HS-5 (cell line): ENCODE measurements at regions not wholly inside any gene's neighbourhood (a gene's known extent, or its start where the extent isn't known, plus 50 kb on each side); places are given as distances from the start of the nearest gene placed in this dataset.
"Not testable (repeated sequence)": the region's sequence is repeated elsewhere in the genome, so short reads cannot be mapped to it uniquely, and the experiment has no call there.

Experiments
- DNase-seq: peaks from one replicate; pipeline ENCODE4 v3.0.0-alpha.2; 2012; ENCODE audit warnings: low read depth

GRCh38 chr1:14260480-14260879, 338.0 kb upstream of the KAZN start:
- DNase-seq = no peak

GRCh38 chr1:14261395-14261794, 337.1 kb upstream of the KAZN start:
- no peak for DNase-seq

GRCh38 chr1:14262637-14263036, 335.8 kb upstream of the KAZN start:
- DNase-seq = no peak

DNA sequence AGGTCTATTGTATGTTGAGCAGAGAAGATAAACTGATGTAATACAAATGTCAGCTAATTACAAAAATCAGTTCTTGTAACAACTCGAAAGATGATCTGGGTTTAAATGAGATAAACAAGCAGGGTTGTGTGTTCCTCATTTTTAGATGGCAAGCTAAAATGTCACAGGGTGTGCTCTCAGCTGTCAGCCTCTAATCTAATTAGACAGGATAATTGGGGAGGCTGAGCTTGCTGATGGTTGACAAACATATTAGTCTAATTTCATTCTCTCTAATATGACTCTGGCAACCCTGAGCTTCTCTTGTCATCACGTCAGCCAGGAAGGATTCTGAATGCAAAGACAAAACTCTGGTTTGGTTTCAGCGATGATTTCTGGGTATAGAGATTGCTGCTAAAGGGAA, 335.3 kb upstream of the KAZN start:
- DNase-seq = no peak

GRCh38 chr1:14263671-14264070, 334.8 kb upstream of the KAZN start:
- no peak for DNase-seq

- DNase-seq = no peak
Observed at GRCh38 chr1:14265495-14265894, 333.0 kb upstream of the KAZN start.

DNA sequence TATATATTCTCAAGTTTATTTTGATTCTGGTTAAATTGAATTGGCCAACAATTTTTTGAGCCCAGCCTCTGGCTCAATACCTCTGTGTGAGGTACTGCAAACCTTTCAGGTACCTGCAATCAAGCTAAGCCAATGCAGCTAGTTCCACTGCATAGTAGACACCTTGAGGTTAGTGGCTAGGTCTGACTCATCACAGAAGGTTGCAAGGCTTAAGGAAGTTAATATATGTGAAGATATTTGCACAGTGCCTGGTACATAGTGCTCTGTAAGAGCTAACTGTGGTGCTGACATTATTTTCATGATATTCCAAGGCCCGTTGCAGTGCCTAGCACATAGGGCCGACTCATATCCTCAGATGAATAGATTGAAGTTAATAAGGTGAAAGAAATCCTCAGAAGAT, 330.5 kb upstream of the KAZN start:
- no peak for DNase-seq

- no peak for DNase-seq
Observed at GRCh38 chr1:14270821-14271220, 327.7 kb upstream of the KAZN start.

GRCh38 chr1:14273811-14274210, 324.7 kb upstream of the KAZN start:
- no peak for DNase-seq

DNA sequence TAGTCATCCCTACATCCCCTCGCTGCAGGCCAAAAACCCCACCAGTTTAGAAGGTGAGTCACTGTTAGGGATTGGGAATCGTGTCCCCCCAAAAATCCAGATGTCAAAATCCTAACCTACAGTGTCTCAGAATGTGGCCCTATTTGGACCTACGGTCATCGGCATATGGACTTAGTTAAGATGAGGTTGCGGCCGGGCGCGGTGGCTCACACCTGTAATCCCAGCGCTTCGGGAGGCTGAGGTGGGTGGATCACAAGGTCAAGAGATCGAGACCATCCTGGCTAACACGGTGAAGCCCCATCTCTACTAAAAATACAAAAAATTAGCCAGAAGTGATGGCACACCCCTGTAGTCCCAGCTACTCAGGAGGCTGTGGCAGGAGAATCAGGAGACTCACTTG, 318.6 kb upstream of the KAZN start:
- not testable (repeated sequence) for DNase-seq

DNA sequence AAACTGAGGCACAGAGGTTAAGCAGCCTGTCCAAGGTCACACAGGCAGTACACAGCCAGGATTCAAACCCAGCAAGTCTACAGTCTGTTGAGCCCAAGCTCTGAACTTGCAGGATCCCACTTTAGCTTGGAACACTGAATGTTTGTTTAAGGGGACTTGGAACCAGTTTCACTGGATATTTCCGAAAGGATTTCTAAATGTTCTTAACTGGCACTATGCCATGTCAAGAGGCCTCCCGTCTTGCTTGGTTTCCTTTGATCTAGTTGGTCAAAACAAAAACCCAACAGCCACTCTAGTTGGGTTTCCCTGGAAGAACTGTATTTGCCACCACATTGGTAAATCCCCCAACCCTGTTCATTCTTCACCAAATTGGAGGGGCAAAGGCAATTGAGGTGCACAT, 317.6 kb upstream of the KAZN start:
- no peak for DNase-seq

- DNase-seq = no peak
Observed at GRCh38 chr1:14281412-14281811, 317.1 kb upstream of the KAZN start.

- no peak for DNase-seq
Observed at GRCh38 chr1:14282707-14283106, 315.8 kb upstream of the KAZN start.

- no peak for DNase-seq
Observed at GRCh38 chr1:14285238-14285637, 313.2 kb upstream of the KAZN start.

DNA sequence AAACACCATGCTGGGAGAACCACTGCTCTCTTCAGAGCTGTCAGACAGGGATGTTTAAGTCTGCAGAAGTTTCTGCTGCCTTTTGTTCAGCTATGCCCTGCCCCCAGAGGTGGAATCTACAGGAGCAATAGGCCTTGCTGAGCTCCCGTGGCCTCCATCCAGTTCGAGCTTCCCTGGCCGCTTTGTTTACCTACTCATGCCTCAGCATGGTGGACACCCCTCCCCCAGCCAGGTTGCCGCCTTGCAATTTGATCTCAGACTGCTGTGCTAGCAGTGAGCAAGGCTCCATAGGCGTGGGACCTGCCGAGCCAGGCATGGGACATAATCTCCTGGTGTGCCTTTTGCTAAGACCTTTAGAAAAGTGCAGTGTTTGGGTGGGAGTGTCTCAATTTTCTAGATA, 307.3 kb upstream of the KAZN start:
- DNase-seq = not testable (repeated sequence)

DNA sequence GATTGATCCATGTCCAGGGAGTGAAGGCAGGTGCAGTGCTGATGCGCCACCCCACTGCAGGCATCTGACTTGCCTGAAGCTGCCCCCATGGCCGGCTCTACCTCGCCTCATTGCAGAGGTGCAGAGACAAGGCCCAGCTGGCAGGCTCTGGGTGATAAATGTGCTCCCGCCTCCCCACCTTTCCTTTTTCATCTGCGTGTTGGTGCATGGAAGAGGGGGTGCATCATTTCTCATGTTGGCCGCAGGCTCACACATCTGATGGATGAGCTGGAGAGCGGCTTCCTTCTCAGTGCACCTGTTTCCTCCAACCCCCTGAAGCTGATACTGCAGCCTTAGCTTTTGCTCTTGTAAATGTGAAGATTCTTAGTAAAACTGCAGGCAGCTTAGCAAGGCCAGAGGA, 306.0 kb upstream of the KAZN start:
- DNase-seq = no peak

DNA sequence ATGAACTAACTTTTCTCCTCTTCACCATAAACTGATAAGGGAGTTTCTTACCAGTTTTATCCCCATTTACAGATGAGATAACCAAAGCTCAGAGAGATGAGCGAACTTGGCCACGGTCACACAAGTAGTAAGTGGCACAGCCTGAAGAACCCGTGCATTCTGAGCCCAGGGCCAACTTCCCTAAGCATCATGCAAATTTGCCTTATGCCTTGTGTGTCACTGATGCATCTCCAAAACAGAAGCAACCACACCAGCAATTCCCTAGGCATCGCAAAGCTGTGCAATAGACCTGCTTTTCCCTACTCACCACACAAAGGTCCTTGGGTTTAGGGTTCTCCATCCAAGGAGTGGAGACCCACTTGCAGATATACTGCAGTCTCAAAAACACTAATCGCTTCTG, 304.5 kb upstream of the KAZN start:
- DNase-seq = no peak

DNA sequence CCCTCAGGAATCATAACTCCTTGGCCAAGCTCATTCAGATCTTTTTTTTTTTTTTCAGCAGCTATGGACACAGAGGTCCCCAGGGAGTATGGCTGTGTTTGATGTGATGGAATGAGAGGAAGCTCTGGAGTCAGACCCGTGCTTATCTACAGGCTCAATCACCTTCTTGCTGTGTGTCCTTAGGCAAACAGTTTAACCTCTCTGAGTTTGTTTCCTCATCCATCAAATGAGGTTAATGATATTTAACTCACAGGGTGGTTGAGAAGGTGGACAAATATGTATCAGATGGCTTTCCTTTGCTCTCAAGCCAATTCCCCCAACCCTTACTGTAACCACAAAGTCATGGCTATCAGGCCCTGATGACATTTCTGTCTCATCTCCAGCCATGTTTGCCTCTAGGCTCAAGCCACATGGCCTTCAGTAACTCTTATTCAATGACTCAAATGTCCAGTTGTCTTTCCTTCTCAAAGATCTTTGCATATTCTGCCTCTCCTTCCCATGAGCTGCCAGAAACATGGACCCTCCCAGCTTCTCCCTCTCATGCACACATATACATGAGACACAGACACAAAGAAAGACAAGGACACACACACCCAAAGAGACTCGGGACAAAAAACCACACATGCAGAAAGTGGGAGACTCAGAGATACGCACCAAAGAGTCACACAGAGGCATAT, 303.5 kb upstream of the KAZN start:
- DNase-seq = no peak

- peak; percentile 53 for DNase-seq
Observed at GRCh38 chr1:14296795-14297194, 301.7 kb upstream of the KAZN start.

- no peak for DNase-seq
Observed at GRCh38 chr1:14297356-14297755, 301.1 kb upstream of the KAZN start.

GRCh38 chr1:14298806-14299205, 299.7 kb upstream of the KAZN start:
- DNase-seq = no peak

DNA sequence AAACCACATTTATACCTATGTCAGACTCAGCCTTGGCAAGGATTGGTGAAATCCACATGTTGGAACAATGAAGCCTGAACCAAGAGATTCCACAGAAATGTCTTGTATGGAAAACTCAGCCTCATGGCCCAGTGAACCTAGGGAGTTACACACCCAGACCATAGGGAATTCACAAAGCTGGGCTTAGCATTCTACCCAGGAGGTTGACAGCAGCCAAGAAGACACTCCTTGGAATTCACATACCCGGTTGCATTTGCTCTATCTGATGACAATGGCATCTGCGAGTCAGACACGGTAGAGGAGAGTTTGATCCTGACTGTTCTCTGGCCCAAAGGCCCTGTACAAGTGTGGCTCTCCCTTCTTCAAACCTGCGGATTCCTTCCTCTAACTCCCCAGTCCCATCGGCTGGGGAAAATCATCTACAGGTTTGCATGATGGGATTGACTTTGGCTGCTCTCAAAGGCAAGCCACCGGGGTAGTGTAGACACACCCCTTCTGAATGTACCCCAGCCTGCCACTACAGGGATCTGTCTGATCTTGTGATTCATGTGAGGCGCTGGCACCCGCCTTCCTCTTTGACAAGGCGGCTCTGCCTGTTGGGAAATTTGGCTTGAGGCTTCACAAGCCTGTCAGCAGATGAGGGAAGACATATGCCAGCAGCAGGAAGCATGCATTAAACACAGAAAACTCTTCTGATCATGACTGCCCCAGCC, 297.3 kb upstream of the KAZN start:
- DNase-seq = no peak

DNA sequence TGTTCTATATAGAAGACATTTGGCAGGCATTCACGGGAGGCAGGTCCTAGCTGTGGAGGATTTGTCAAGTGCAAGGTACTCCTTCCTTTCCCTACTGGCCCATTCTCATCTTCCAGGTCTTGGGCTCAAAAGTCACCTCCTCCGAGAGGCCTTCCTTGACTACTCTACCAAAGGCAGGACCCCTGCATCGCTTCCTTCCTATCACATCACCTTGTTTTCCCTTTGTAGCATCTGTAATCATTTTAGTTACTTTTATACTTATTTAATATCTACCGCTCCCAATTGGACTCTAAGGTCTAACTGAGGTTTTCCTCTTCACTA, 296.8 kb upstream of the KAZN start:
- no peak for DNase-seq

- no peak for DNase-seq
Observed at GRCh38 chr1:14302025-14302424, 296.5 kb upstream of the KAZN start.
